GM13977 (cell line): ENCODE measurements at regions not wholly inside any gene's neighbourhood (a gene's known extent, or its start where the extent isn't known, plus 50 kb on each side); places are given as distances from the start of the nearest gene placed in this dataset.
A peak's percentile ranks its signal among the peaks of the same experiment; 100 is the strongest.

ENCODE experiments used
- DNase-seq: peaks from one replicate; pipeline ENCODE4 v3.0.0; 2012; ENCODE audit warnings: low spot score
- CTCF ChIP-seq: IDR thresholded peaks from 2 replicates; pipeline ENCODE4 v1.5.1; 2012; ENCODE audit warnings: mild to moderate bottlenecking, control low read depth; ENCODE audit not compliant: insufficient read depth; ENCODE audit errors: extremely low read depth, missing control alignments
- in situ Hi-C: fragments of 300-500 bp; cut with MboI; formaldehyde crosslinking; loops from one replicate; pipeline ENCODE4 v1.12.0; 2022; ENCODE audit warnings: low sequenced_read_pairs, low pct_unique_long_range_greater_than_20kb, mixed read lengths, inconsistent platforms; ENCODE audit not compliant: unreplicated experiment

DNA sequence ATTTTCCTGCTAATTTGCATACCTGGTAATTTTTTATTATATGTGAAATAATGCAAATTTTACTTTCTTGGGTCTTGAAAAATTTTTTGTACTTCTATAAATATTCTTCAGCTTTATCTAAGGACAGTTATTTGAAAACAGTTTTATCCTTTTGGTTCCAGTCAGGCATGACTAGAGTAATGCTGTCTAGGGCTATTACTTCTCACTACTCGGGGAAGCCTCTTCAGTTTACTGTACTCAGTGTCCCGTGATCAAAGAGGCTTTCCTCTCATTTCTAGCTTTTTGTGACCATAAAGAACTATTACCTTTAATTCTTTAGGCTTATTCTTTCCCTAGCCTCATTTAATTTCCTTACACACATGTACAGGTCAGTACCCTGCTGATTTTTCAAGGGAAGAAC, 153.8 kb upstream of the HDAC9 start:
- DNase-seq: no peak
- in situ Hi-C loops: loop anchor here (25.0 kb wide), 1 partner anchor 629 kb away; no protein-coding TSS in a partner anchor
- TF ChIP-seq CTCF: no peak

DNA sequence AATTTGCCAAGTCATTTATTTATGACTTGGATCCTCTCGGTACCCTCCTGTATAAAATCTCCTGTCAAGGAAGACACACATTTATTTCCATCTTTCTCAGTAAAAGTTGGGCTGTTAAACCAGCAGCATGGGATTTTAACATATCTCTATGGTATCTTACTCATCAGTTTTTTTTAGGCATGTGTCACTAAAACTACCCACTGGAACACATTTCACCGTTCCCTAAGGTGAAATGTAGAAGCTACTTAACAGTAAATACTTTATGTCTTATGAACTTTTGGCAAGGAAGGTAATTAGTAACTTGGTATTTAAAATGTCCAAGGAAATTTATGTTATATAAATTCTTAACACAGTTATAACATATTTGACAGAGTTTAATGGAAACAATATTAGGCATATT, 152.5 kb upstream of the HDAC9 start:
- TF ChIP-seq CTCF: no peak
- in situ Hi-C loops: loop anchor here (25.0 kb wide), 1 partner anchor 631 kb away; no protein-coding TSS in a partner anchor
- DNase-seq: no peak

DNA sequence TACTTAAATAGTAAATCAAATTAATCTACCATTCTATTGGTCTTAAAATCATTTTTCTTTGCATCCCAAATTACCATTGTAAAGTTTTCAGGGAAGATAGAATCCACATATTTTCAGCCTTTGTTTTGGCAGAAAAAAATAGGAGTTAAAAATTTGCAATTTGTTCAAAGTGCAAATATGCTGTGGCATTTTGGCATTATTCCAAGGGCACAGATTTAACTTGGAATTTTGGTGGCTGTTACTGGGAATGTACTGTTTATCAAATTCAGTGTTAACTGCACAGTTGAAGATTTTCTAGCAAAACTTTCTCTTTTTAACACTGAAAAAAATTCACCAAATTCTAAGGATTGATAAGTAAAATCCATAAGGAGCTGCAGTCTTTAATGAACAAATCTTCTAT, 151.0 kb upstream of the HDAC9 start:
- no peak for DNase-seq
- in situ Hi-C loops: loop anchor here (25.0 kb wide), 1 partner anchor 632 kb away; no protein-coding TSS in a partner anchor
- TF ChIP-seq CTCF: no peak

DNA sequence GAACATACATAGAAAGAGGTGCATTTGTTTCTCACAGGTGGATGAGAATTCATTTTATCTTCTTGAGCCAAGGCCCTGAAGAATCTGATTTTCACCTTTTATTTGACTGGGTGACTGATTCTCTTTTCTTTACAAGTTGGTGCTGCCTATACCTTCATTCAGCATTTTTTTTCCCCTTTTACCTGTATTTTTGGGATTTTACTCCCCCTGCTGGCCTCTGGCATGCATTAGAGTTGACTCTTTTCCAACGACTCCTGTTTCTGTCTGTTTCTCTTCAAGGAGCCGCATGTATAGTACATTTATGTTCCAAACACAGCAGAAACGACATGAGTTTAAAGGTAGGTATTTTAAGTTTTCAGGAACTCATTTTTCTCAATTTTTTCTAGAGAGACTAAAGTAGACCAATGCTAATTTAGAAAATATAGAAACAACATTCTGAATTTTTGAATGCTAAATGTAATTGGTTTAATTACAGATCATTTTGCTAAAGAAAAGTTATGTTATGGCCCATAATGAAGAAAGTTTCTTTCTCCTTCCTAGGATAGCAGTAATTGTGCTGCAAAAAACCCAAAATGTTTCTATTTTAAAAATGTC, 149.8 kb upstream of the HDAC9 start:
- TF ChIP-seq CTCF: peak; percentile 73
- in situ Hi-C loops: loop anchor here (25.0 kb wide), 1 partner anchor 633 kb away; no protein-coding TSS in a partner anchor

DNA sequence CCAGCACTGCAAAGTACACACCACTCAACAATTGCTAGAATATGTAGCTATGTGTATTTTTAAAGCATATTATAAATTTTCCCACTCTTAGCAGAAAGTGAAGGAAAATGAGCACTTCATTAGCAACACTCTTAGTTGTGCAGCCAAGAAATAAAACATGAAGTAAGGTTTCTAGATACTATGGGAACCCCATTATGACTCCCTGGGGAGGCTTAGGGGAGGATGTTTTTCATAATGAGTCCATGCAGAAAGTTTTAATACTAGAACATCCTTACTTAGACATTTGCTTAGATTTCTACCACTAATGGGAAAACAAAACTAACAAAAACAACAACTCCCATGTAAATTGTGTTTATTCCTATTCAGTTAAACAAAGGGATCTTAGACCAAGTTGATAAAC, 148.4 kb upstream of the HDAC9 start:
- no peak for TF ChIP-seq CTCF
- no peak for DNase-seq
- in situ Hi-C loops: loop anchor here (25.0 kb wide), 1 partner anchor 635 kb away; no protein-coding TSS in a partner anchor

More for the DNA sequence above, 149.8 kb upstream of the HDAC9 start:
- no peak for DNase-seq

DNA sequence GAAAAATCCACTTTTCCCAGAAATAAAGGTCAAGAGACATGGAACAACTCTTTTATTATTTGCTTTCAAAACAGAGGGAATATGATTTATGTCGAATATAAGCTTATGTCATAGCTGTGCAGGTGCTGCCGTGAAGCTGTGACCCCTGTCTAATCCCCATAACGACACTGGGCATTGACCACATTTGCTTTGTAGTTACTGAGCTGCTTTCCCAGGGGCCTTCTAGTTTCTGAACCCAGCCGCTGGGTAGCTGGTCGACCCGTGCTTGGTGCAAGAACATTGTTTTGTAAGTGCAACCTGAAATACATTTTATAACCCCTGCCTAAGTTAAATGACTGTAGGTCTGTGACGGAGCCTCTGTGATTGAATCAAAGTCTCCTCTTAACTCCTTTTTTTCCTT, 144.9 kb upstream of the HDAC9 start:
- no peak for DNase-seq
- in situ Hi-C loops: loop anchor here (25.0 kb wide), 3 partner anchors 237 to 712 kb away; no protein-coding TSS in a partner anchor
- TF ChIP-seq CTCF: no peak
